ENCODE measurements at regions not wholly inside any gene's neighbourhood (a gene's known extent, or its start where the extent isn't known, plus 50 kb on each side); places are given as distances from the start of the nearest gene placed in this dataset.
A peak's percentile ranks its signal among the peaks of the same experiment; 100 is the strongest.

- TF ChIP-seq REST (IDR thresholded peaks at IDR 0.05; ENCODE audit: borderline replicate concordance), result peak; percentile 93
- TF ChIP-seq REST (CRISPR knock-in tag; IDR thresholded peaks at IDR 0.05; ENCODE audit: low read depth), result no peak
- TF ChIP-seq HOXB6 (CRISPR knock-in tag; IDR thresholded peaks at IDR 0.05; ENCODE audit: borderline replicate concordance), result no peak
- TF ChIP-seq TCF15 (CRISPR knock-in tag; IDR thresholded peaks at IDR 0.05), result no peak
- no peak; the same call in 1 of the 2 replicates for TF ChIP-seq NCOR1 (IDR thresholded peaks at IDR 0.05)
- no peak for TF ChIP-seq POLR2AphosphoS2 (IDR thresholded peaks at IDR 0.05; ENCODE audit: low read length)
- TF ChIP-seq CEBPB (tag; IDR thresholded peaks at IDR 0.05), result peak; percentile 85
- no peak for TF ChIP-seq CCAR2 (IDR thresholded peaks at IDR 0.05; ENCODE audit: low read depth, low read length)
- TF ChIP-seq ZNF766 (CRISPR knock-in tag; conservative IDR thresholded peaks at IDR 0.05), result 0 out of 2 replicates have a peak, but pooled peaks have one; percentile 31
- peak; percentile 70 to 93 (median 73) for TF ChIP-seq CTCF (IDR thresholded peaks at IDR 0.05 in 2 of 3, conservative IDR thresholded peaks at IDR 0.05 in 1 of 3; ENCODE audit: insufficient read depth in 2 of 3, low read depth in 1 of 3, low read length in 3 of 3)
- no peak for TF ChIP-seq ZNF740 (CRISPR knock-in tag; IDR thresholded peaks at IDR 0.05)
- TF ChIP-seq ZNF740 (tag; IDR thresholded peaks at IDR 0.05), result no peak
- peak; percentile 81 for TF ChIP-seq TCF3 (CRISPR knock-in tag; IDR thresholded peaks at IDR 0.05)
- TF ChIP-seq SAP30 (IDR thresholded peaks at IDR 0.05; ENCODE audit: borderline replicate concordance, insufficient read depth, low read depth, low read length, poor library complexity, severe bottlenecking), result no peak
- no peak for TF ChIP-seq NFIX (CRISPR knock-in tag; IDR thresholded peaks at IDR 0.05; ENCODE audit: low read depth)
- TF ChIP-seq JUND (IDR thresholded peaks at IDR 0.05; ENCODE audit: borderline replicate concordance, low read depth, low read length), result peak; percentile 53; the same call in 1 of the 2 replicates
- peak; percentile 41; the same call in 1 of the 3 replicates for TF ChIP-seq JUND (tag; IDR thresholded peaks at IDR 0.05; ENCODE audit: borderline replicate concordance, low read depth, low read length)
Measured at GRCh38 chr11:62054484-62055121, 69.2 kb upstream of the INCENP start (continued).
